IMR-90 (cell line): ENCODE measurements at regions not wholly inside any gene's neighbourhood (a gene's known extent, or its start where the extent isn't known, plus 50 kb on each side); places are given as distances from the start of the nearest gene placed in this dataset.

Source experiments
- CTCF ChIP-seq: conservative IDR thresholded peaks from 2 replicates; pipeline ENCODE4 v1.5.1; 2012; ENCODE audit warnings: mild to moderate bottlenecking, low read depth, low read length, improper control_type of control experiment
- MXI1 ChIP-seq: IDR thresholded peaks from 2 replicates; pipeline ENCODE4 v1.6.1; 2012; ENCODE audit warnings: low read depth, mild to moderate bottlenecking, low read length, moderate library complexity, borderline replicate concordance
- POLR2A ChIP-seq: IDR thresholded peaks from 2 replicates; pipeline ENCODE4 v1.6.1; 2012; ENCODE audit warnings: mild to moderate bottlenecking, low read depth, low read length
- TF ChIP-seq, protein P1 (sequence below): fragments of 150-350 bp; IDR thresholded peaks from 2 replicates; pipeline ENCODE4 v1.6.1; 2017; ENCODE audit warnings: mild to moderate bottlenecking, antibody characterized with exemption, low read length, low read depth

DNA sequence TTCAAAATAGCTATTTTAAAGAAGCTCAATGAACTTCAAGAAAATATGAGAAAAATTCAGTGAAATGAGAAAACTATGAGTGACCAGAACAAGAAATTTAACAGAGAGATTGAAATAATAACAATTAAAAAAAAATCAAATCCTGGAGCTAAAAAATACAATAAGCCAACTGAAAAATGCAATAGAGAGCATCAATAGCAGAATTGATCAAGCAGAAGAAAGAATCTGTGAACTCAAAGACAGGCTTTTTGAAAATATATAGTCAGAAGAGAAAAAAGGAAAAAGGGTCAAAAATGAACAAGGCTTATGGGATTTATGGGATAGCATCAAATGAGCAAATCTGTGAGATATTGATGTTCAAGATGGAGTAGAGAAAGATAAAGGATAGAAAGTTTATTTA lies 133.0 kb downstream of the OTUD1 start:
- TF ChIP-seq CTCF (no peak), MXI1 (no peak), POLR2A (no peak)
- TF ChIP-seq, protein P1, sequence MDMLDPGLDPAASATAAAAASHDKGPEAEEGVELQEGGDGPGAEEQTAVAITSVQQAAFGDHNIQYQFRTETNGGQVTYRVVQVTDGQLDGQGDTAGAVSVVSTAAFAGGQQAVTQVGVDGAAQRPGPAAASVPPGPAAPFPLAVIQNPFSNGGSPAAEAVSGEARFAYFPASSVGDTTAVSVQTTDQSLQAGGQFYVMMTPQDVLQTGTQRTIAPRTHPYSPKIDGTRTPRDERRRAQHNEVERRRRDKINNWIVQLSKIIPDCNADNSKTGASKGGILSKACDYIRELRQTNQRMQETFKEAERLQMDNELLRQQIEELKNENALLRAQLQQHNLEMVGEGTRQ: no peak
